ENCODE measurements at regions not wholly inside any gene's neighbourhood (a gene's known extent, or its start where the extent isn't known, plus 50 kb on each side); places are given as distances from the start of the nearest gene placed in this dataset.

- no peak for TF ChIP-seq CTCF (IDR thresholded peaks at IDR 0.05)
- Histone ChIP-seq H3K4me3 (replicated peaks in 1 of 3; ENCODE audit: low read depth in 2 of 3, low read length in 3 of 3) (no peak overlapping the region), H3K4me2 (replicated peaks; ENCODE audit: extremely low read depth, low read length, poor library complexity, severe bottlenecking) (no peak overlapping the region), H3K9me3 (replicated peaks in 1 of 2; ENCODE audit: control insufficient read depth in 1 of 2, insufficient read depth in 1 of 2, low read length in 2 of 2) (no peaks in the 10 kb centered on the region), H3K27me3 (ENCODE audit: control insufficient read depth in 2 of 2, insufficient read depth in 2 of 2, low read length in 2 of 2) (no peaks in the 10 kb centered on the region), H3K36me3 (replicated peaks in 1 of 2; ENCODE audit: control insufficient read depth in 1 of 2, insufficient read depth in 2 of 2, low read length in 2 of 2) (no peaks in the 10 kb centered on the region), H4K20me1 (ENCODE audit: insufficient read depth, low read length) (no peaks in the 10 kb centered on the region), H3K79me2 (ENCODE audit: insufficient read depth, low read length) (no peaks in the 10 kb centered on the region), H3K27ac (ENCODE audit: low read depth in 1 of 2, low read length in 2 of 2) (no peak overlapping the region), H2AFZ (ENCODE audit: insufficient read depth, low read depth, low read length, poor library complexity, severe bottlenecking) (no peak overlapping the region), H3K9ac (ENCODE audit: insufficient read depth, low read length, poor library complexity, severe bottlenecking) (no peak overlapping the region), H3K4me1 (ENCODE audit: control insufficient read depth in 1 of 2, insufficient read depth in 2 of 2, low read length in 2 of 2) (no peaks in the 10 kb centered on the region)
- H3K27me3 Mint-ChIP-seq (ENCODE audit: low read depth in 3 of 3) = peaks cover 0 to 1% (median 1%) of the 10 kb centered on the region in 3 donors
- no peaks in the 10 kb centered on the region for H3K36me3 Mint-ChIP-seq
- no CpG with 5 or more reads among the region's 9 CpGs for whole genome bisulfite sequencing (ENCODE audit: insufficient coverage)
- no peak for DNase-seq
- no peaks in the 10 kb centered on the region for H3K4me1 Mint-ChIP-seq
- H3K4me3 Mint-ChIP-seq = no peak overlapping the region
- peaks cover 0 to 8% (median 0%) of the 10 kb centered on the region in 7 donors for H3K9me3 Mint-ChIP-seq
- no peak overlapping the region for H3K27ac Mint-ChIP-seq
- intact Hi-C loops (cut with micrococcal nuclease) = no loop called here
Measured at GRCh38 chr9:82560457-82560904, 502.5 kb downstream of the RASEF start.

GRCh38 chr9:82563094-82563493 lies 499.8 kb downstream of the RASEF start:
- Mint-ChIP-seq H3K4me1 (no peaks in the 10 kb centered on the region), H3K4me3 (no peak overlapping the region), H3K27me3 (ENCODE audit: low read depth in 3 of 3) (peaks cover 0 to 1% (median 1%) of the 10 kb centered on the region in 3 donors), H3K27ac (no peak overlapping the region), H3K36me3 (no peaks in the 10 kb centered on the region), H3K9me3 (peaks cover 0 to 8% (median 0%) of the 10 kb centered on the region in 7 donors)
- TF ChIP-seq CTCF (IDR thresholded peaks at IDR 0.05) = no peak
- Histone ChIP-seq H3K9ac (ENCODE audit: insufficient read depth, low read length, poor library complexity, severe bottlenecking) (no peak overlapping the region), H3K36me3 (replicated peaks in 1 of 2; ENCODE audit: control insufficient read depth in 1 of 2, insufficient read depth in 2 of 2, low read length in 2 of 2) (no peaks in the 10 kb centered on the region), H3K79me2 (ENCODE audit: insufficient read depth, low read length) (no peaks in the 10 kb centered on the region), H3K4me3 (replicated peaks in 1 of 3; ENCODE audit: low read depth in 2 of 3, low read length in 3 of 3) (no peak overlapping the region), H3K9me3 (replicated peaks in 1 of 2; ENCODE audit: control insufficient read depth in 1 of 2, insufficient read depth in 1 of 2, low read length in 2 of 2) (no peaks in the 10 kb centered on the region), H3K4me1 (ENCODE audit: control insufficient read depth in 1 of 2, insufficient read depth in 2 of 2, low read length in 2 of 2) (no peaks in the 10 kb centered on the region), H3K4me2 (replicated peaks; ENCODE audit: extremely low read depth, low read length, poor library complexity, severe bottlenecking) (no peak overlapping the region), H3K27me3 (ENCODE audit: control insufficient read depth in 2 of 2, insufficient read depth in 2 of 2, low read length in 2 of 2) (no peaks in the 10 kb centered on the region), H4K20me1 (ENCODE audit: insufficient read depth, low read length) (no peaks in the 10 kb centered on the region), H3K27ac (ENCODE audit: low read depth in 1 of 2, low read length in 2 of 2) (no peak overlapping the region), H2AFZ (ENCODE audit: insufficient read depth, low read depth, low read length, poor library complexity, severe bottlenecking) (no peak overlapping the region)
- intact Hi-C loops (cut with micrococcal nuclease) = no loop called here
- DNase-seq = no peak
- WGBS (ENCODE audit: insufficient coverage) = 46% methylated on average over 2 of the region's 2 CpGs

All from CD14-positive monocyte (primary cell).